HG03378 (cell line): ENCODE measurements at regions not wholly inside any gene's neighbourhood (a gene's known extent, or its start where the extent isn't known, plus 50 kb on each side); places are given as distances from the start of the nearest gene placed in this dataset.
A peak's percentile ranks its signal among the peaks of the same experiment; 100 is the strongest.

Experiments
- ATAC-seq: cut with Tn5 transposase; IDR thresholded peaks from one replicate; pipeline ENCODE4 v1.9.1; 2021; ENCODE audit warnings: mild to moderate bottlenecking, moderate library complexity; ENCODE audit not compliant: unreplicated experiment

DNA sequence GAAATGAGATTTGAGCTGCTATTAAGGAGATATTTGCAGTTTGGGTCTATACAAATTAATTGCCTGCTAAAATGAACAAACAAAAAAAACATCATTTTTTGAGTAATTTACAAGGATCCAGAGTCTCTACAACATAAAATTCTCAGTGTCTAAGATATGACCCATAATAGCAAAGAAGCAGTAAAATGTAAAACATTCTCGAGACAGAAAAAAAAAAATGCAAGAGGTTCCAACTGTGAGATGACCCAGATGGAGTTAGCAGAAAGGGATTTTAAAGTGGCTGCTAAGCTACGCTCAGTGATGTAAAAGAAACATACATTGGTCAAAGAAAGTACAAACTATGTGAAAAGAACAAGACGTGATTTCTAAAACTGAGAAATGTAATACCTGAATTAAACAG lies 471.0 kb downstream of the SH2D4B start:
- no peak for ATAC-seq

DNA sequence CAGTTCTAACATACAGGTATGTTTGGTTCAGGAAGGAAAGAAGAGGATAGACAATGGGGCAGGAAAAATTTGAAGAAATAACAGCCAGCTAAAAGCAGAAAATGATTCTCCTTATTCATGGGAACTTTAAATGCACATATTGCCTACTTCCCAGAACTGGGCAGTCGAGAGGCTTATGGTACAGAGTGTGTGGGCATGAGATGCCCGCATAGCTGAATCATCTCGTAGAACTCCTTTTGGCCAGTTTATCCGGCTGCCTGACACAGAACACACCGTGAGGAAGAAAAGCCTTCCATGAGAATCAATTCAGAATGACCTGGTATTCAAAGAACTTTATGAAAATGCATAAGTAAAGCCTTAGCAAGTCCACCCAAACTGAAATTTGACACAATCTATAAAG lies 471.6 kb downstream of the SH2D4B start:
- no peak for ATAC-seq

DNA sequence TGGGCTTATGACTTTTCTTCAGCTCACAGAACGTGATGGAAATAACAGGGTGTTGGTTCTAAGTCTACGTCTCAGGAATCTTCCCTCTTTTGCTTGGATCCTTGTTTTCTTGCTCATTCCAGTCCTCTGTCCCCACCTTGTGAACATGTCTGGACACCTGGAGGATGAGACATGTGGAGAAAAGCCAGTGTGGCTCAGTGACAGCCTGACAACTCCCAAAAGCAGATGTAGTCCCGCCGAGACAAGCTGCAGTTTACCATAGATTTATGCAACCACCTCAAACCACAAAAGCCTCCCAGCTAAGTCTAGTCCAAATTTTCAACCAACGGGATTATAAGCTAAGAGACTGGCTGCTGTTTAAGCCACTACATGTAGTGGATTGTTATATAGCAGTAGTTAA lies 476.1 kb downstream of the SH2D4B start:
- no peak for ATAC-seq

DNA sequence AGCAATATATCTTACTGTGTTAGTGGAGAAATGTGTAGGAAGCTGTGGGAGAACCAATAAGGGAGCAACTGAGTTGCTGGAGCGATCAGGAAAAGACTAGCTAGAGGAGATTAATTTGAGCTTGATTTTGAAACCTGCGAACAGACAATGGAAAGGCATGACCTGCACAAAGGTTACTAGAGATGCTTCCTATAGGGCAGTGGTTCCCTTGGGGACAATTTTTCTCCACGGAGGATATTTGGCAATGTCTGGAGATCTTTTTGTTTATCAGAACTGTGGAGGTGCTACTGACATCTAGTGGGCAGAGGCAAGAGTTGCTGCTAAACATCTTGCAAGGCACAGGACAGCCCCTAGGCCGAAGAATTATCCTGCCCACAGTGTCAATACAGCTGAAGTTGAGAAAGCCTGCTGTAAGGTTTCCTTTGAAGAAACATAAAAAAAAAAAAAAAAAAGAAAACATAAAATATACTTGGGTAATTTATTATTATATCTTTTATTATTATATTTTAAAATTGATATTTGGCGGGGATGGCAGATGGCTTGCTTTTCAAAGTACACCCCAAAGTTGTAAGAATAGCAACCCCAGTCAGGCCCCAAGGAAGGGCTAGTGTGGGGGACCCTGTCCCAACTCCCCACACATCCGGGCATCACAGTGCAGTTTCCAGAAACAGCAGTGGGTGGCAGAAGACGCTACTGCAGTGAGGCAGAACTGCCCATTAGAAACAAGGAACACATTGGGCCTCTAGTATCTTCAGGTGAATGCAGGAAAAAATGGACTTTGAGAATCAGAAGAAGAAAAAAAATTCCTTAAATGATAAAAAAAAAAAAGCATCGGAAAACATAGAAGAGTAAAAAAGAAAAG lies 481.6 kb downstream of the SH2D4B start:
- peak; percentile 80 for ATAC-seq

DNA sequence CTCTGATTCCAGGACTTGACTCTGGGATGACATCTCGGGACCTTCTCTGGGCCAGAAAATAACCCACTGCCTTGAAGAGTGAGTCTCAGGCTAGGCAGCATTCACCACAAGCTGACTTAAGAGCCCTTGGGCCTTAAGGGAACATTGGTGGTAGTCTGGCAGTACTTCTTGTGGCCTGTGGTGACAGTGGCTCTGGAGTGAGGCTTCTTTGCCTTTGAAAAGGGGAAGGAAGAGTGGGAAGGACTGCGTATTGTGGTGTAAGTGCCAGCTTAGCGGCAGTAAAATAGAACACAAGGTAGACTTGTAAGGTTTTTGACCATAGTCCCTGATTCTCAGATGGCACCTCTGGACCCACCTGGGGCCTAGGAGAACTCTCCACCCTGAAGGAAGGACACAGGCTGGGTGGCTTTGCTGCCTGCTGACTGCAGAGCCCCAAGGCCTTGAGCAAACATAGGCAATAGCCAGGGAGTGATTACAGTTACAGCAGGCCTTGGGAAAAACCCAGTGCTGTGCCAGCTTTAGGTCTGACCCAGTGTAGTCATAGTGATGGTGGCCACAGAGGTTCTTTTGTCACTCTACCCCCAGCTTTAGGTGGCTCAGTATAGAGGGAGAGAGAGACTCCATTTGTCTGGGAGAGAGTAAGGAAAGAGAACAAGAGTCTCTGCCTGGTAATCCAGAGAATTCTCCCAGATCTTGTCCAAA lies 483.9 kb downstream of the SH2D4B start:
- peak; percentile 41 for ATAC-seq

DNA sequence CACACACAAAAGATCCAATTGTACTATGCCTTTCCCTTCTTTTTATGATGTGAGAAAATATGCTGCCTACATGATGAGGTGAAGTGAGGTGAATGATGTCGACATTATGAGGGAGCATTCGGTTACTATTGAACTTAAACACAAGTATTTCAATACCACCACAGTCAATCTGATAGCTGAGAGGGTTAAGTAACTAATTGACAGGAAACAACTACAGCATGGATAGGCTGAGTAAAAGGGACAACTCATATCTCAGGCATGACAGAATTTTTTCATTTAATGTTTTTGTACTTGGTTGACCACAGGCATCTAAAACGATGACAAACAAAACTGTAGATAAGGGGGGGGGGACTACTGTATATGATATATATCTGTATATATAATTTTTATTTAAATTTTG lies 488.9 kb downstream of the SH2D4B start:
- no peak for ATAC-seq

DNA sequence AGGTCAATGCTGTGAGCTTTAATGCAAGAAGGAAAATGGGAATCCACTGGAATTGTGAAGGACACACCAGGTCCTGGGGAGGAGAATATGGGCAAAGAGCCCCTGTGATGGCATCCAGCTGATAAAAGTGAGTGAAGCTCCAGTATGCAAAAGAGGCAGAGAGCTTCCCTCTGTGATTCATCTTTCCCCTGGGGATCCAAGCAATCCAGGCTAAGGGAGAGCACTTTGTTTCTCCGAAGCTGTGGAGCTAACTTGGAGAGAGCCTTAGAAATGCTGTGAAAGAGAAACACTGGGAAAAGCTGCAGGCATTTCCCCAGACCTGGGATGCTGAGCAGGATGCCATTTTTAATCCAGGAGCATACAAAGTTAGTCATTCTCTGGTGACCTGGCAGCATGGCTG lies 489.5 kb downstream of the SH2D4B start:
- ATAC-seq: no peak

DNA sequence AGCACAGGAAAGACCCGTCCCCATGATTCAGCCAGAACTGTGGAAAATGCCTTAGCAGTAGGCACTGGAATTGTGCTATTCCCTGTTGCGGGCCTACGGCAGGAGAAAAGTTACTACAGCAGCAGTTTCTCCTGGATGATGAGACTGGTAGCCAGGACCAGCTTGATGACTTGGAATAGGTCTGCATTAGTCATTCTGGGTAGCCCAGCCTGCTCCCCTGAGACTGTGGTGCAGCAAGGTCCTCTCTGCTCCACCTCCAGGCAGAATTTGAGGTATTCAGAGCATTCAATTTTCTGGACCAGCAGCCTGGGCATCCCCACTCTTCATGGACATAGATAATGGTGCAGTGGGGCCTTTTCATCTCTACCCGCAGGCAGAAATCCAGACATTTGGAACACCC lies 490.0 kb downstream of the SH2D4B start:
- ATAC-seq: no peak

DNA sequence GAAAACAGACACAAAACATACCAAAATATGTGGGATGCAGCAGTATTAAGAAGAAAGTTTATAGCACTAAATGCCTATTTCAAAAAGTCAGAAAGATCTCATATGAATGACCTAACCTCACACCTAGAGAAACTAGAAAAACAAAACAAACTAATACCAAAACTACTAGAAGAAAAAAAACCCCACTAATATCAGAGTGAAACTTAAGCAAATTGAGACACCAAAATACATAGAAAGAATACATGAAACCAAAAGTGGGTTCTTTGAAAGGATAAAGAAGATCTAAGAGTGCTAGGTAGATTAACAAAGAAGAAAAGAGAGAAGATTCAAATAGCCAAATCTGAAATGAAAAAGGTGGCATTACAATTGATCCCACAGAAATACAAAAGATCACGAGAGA lies 494.1 kb downstream of the SH2D4B start:
- ATAC-seq: peak; percentile 69

DNA sequence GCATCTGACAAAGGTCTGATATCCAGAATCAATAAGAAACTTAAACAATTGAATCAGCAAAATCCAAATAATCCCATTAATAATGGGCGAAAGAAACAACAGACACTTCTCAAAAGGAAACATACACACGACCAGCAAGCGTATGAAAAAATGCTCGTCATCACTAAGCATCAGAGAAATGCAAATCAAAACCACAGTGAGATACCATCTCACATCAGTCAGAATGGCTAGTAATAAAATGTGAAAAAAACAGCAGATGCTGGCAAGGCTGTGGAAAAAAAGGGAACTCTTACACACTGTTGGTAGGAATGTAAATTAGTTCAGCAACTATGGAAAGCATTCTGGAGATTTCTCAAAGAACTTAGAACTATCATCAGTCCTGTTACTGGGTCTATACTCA lies 496.7 kb downstream of the SH2D4B start:
- no peak for ATAC-seq

DNA sequence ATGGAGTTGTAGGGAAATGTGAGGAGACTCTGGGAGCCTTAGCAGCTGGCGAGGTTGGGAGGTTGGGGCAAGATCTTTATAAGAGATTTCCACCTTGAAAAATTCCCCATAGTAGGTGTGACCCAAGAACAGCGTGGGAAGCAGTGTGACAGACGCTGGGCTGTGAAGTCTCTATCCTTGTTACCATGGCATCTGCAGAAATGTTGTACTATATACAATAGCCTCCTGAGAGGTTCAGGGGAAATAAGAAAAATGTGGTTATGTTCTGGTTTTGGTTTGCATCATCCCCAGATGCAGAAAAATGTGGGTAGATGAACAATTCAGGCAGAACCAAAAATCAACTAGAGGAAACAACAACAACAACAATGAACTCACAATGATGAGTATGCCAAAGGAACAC lies 498.6 kb downstream of the SH2D4B start:
- ATAC-seq: peak; percentile 89

DNA sequence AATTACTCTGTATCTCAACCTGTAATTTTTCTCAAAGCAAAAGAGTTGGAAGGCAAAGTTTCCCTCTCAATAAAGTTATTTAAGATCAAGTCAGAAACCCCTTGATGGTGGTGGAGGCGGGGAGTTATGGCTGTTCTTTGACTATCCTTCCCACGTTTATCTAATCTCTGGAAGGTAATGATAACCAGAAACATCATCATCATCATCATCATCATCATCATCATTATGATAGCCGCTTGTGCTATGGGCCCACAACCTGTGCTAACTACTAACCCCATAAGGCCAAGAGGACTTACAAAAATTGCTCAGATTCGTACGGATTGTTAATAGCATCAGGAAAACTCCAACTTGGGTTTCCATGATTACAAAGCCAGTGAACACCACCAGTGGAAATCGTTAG lies 502.3 kb downstream of the SH2D4B start:
- ATAC-seq: no peak

DNA sequence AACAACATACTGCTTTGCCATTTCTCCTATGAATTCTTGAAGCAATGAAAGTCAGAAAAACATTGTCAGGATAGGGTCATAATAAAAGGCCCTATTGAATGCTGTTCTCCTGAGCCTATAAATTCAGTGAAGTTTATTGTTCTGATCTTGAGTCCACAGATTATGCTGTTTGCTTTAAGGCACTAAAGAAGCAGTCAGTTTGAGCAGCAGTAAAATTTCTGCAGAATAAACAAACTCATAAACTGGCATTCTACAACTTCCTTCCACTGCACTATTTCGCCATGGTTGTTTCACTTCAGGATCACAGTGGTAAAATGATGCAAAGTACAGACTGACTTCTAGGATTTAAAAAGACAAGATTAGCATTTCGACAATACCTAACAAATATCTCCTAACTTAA lies 503.2 kb downstream of the SH2D4B start:
- no peak for ATAC-seq

DNA sequence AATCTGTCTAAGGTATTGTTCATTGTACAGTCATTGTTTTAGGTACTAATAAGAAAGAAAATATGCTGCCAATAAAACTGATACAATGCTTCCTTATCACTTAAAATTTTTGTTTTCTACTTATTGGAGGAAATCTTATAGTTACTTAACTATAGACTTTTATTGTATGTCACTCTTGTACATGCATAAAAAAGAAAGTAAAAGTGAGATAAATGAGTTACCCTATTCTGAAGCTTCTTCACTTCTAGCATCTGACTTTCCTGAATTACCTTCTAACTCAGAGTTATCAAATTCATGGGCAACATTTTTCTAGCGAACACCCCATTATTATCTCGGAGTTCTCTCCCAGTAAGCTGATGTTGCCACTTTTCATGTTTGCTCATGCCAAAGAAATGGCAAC lies 504.9 kb downstream of the SH2D4B start:
- no peak for ATAC-seq

DNA sequence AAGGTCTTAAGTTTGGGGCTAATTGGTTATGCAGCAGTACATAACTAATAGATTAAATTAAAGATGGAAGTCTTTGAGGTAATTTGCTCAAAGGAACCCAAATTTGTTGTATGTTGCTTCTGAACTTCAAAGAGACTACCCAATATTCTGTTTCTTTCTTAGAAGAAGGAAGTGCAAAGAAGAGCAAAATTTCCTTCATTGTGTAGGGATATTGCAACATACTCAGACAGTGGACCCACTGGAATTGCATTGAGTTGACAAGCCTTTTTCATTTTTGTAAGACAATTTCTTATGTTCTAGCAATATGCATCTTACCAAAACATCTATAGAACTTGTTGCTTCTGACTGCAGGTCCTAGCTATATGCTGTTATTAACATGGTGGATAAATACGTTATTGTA lies 527.8 kb downstream of the SH2D4B start:
- no peak for ATAC-seq

DNA sequence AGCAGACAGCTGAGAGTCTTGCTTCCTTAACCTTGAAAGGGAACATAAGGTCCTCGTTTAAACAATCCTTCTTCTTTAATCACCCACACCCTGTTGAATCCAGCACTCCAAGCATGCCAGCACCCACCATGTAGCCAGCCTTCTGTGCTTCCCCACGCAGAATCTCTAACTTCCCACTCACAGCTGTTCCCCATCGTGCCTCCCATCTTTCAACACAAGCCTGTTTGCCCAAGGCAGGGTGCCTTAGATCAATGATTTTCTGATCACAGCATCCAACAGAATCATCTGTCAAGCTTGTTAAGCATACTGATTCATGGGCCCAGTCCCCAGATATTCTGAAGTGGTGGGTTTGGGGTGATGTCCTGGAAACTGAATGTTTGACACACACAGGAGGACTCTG lies 530.8 kb downstream of the SH2D4B start:
- no peak for ATAC-seq

DNA sequence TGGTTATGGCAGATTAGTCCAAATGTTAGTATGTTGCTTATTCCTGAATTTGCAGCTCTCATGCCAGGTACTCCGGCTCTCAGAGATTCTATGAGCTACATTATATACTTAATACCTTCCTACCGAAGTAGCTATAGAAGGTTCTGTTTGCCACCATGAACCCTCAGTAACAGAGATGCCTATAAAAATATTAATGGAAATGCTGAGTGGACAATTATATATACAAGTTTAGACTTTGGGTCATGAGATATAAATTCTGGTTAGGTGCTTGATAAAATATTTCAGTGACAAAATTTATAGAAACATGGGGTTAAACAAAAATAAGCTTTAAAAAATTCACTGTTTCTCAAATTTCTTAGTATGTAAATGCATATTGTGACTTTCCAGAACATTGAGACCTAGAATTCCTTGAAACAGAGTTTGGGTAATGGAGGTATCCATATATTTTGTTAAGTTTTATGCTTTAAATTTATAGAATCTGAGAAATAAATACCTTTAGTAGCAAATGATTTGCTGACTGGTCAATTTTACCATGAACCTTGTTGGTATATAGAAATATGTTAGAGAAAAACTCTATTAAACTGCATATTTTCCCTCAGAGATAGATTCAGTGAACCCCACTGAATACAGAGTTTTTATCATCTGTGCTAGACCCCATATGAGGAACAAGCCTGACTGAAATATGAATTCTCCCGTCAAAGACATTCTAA lies 533.5 kb downstream of the SH2D4B start:
- ATAC-seq: no peak

DNA sequence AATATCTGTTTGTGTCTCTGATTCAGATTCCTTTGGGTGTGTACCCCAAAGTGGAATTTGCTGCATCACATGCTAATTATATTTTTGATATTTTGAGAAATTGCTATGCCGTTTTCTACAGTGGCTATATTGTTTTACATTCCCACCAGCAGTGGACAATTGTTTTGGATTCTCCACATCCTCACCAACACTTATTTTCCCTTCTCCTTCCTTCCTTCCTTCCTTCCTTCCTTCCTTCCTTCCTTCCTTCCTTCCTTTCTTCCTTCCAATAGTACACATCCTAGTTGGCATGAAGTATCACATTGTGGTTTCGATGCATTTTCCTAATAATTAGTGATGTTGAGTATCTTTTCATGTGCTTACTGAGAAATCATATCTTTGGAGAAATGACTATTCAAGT lies 535.5 kb downstream of the SH2D4B start:
- ATAC-seq: no peak

DNA sequence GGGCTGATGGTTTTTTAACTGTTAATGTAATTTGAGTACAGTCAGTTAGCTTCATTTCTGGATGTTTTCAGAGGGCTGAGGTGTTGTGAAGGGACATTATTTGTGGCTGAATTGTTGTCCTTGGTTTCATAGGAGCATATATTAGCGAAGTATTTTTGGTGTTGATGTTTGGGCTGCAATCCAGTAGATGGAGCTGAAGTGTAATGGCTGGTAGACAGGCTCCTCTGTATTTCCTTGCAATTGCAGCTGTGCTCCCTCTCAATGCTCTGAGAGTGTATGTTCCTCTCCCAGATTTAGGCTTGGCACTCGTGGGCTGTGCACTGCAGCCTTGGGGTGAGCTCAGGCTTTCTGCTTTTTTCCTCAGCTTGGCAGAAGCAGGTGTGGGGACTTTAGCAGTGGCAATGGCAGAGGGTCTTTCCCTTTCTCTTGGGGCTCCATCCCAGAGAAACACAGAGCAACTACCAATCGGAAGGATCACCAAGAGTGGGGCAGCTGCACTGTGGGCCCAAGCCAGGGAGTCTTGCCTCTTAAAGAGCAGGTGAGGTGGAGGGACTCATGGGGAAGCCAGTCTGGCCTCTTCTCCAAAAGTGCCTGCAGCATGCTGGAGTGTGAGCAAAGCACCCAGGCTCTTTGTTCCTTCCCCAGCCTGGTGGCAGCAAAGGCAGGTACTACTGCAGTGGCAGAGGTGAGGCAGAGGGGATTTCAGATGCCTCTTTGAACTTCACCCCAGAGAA lies 544.4 kb downstream of the SH2D4B start:
- ATAC-seq: no peak

DNA sequence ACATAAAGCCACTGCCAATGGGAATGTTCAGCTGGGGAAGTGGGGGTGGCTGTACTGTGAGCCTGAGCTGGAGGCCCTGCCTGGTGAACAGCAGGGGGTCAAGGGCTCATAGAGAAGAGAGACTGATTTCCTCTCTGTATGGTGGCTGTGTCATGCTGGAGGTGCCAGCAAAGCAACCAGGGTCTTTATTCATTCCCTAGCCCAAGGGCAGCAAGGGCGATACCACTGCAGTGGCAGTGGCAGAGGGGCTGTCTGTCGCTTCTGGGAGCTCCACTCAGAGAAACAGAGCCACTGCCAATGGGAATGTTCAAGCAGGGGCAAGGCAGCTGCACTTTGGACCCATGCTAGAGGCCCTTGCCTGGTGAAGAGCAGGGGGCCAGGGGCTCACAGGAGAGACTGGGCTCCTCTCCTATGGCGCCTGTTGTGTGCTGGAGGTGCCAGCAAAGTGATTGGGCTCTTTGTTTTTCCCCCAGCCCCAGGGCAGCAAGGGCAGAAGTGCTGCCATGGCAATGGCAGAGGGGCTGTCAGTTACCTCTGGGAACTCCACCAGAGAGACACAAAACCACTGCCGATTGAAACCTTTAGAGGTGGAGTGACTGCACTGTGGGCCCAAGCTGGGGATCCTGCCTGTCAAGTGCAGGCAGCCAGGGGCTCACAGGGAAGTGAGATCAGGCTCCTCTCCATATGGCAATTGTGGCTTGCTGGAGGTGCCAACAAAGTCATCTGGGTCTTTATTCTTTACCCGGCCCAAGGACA lies 545.1 kb downstream of the SH2D4B start:
- no peak for ATAC-seq
